WTC11 (cell line): ENCODE measurements at regions not wholly inside any gene's neighbourhood (a gene's known extent, or its start where the extent isn't known, plus 50 kb on each side); places are given as distances from the start of the nearest gene placed in this dataset.

Experiments
- ATAC-seq: fragments of 200-7000 bp; cut with Tn5 transposase; 2 replicates; pipeline ENCODE4 v1.10.0; 2021; ENCODE audit warnings: mild to moderate bottlenecking, moderate library complexity
- CTCF ChIA-PET: fragments of 300-600 bp; sonication (Branson Sonifier 250); formaldehyde crosslinking; loops from one replicate; lab custom pipeline; 2021; ENCODE audit warnings: antibody characterized with exemption; lab: Charles Lee
- POLR2A ChIA-PET: fragments of 350-600 bp; sonication (Branson Sonifier 250); formaldehyde crosslinking; loops from one replicate; lab custom pipeline; 2021; ENCODE audit warnings: antibody characterized with exemption; lab: Charles Lee
- DNase-seq: peaks from one replicate; pipeline ENCODE4 v3.0.0; 2021; ENCODE audit warnings: low spot score
- H3K27ac Mint-ChIP-seq: 2 replicates; pipeline ENCODE4 v1.8.0; 2021; ENCODE audit warnings: mixed read lengths
- H3K27me3 Mint-ChIP-seq: 2 replicates; pipeline ENCODE4 v1.8.0; 2021; ENCODE audit warnings: low read depth, mild to moderate bottlenecking, moderate library complexity, mixed read lengths
- H3K36me3 Mint-ChIP-seq: 2 replicates; pipeline ENCODE4 v1.8.0; 2021; ENCODE audit warnings: mixed read lengths
- H3K4me1 Mint-ChIP-seq: 2 replicates; pipeline ENCODE4 v1.8.0; 2022; ENCODE audit warnings: mixed read lengths
- H3K4me3 Mint-ChIP-seq: 2 replicates; pipeline ENCODE4 v1.8.0; 2021; ENCODE audit warnings: mild to moderate bottlenecking, moderate library complexity, mixed read lengths
- H3K9me3 Mint-ChIP-seq: 2 replicates; pipeline ENCODE4 v1.8.0; 2021; ENCODE audit warnings: mixed read lengths
- HMGA2 ChIP-seq: fragments of 250-450 bp; sonication (Bioruptor Pico); IDR thresholded peaks from 2 replicates; pipeline ENCODE4 v1.4.0; 2021; ENCODE audit warnings: mild to moderate bottlenecking, moderate library complexity
- NR2C2 ChIP-seq: sonication (generic); formaldehyde crosslinking; IDR thresholded peaks from 2 replicates; pipeline ENCODE4 v1.8.0; 2022; ENCODE audit warnings: mild to moderate bottlenecking, missing genetic modification reagents
- OVOL2 ChIP-seq: fragments of 250-450 bp; sonication (Bioruptor Pico); IDR thresholded peaks from 2 replicates; pipeline ENCODE4 v1.9.0; 2021; ENCODE audit warnings: mild to moderate bottlenecking, borderline replicate concordance
- PRRX2 ChIP-seq: fragments of 250-450 bp; sonication (Bioruptor Pico); IDR thresholded peaks from 2 replicates; pipeline ENCODE4 v1.8.0; 2021; ENCODE audit warnings: mild to moderate bottlenecking
- RELA ChIP-seq: sonication (generic); formaldehyde crosslinking; IDR thresholded peaks from 2 replicates; pipeline ENCODE4 v1.8.1; 2022; ENCODE audit warnings: missing genetic modification reagents, mild to moderate bottlenecking, borderline replicate concordance
- TEAD1 ChIP-seq: sonication (generic); formaldehyde crosslinking; IDR thresholded peaks from 2 replicates; pipeline ENCODE4 v1.8.0; 2022; ENCODE audit warnings: mild to moderate bottlenecking, missing genetic modification reagents
- TEAD4 ChIP-seq: sonication (generic); formaldehyde crosslinking; IDR thresholded peaks from 2 replicates; pipeline ENCODE4 v1.8.0; 2022; ENCODE audit warnings: mild to moderate bottlenecking, missing genetic modification reagents
- TP53 ChIP-seq: sonication (generic); formaldehyde crosslinking; IDR thresholded peaks from 2 replicates; pipeline ENCODE4 v1.8.1; 2023; ENCODE audit warnings: mild to moderate bottlenecking, missing genetic modification reagents
- ZNF121 ChIP-seq: sonication (generic); formaldehyde crosslinking; IDR thresholded peaks from 2 replicates; pipeline ENCODE4 v1.8.0; 2023; ENCODE audit warnings: missing genetic modification reagents
- ZNF671 ChIP-seq: fragments of 250-450 bp; sonication (Bioruptor Pico); IDR thresholded peaks from 2 replicates; pipeline ENCODE4 v1.8.0; 2021; ENCODE audit warnings: mild to moderate bottlenecking
- TF ChIP-seq, protein P1 (sequence below): sonication (generic); formaldehyde crosslinking; IDR thresholded peaks from 2 replicates; pipeline ENCODE4 v1.8.1; 2023; ENCODE audit warnings: mild to moderate bottlenecking, missing genetic modification reagents
- TF ChIP-seq, protein P2 (sequence below): sonication (generic); formaldehyde crosslinking; IDR thresholded peaks from 2 replicates; pipeline ENCODE4 v1.8.0; 2022; ENCODE audit warnings: mild to moderate bottlenecking, missing genetic modification reagents
- TF ChIP-seq, protein P3 (sequence below): sonication (generic); formaldehyde crosslinking; IDR thresholded peaks from 2 replicates; pipeline ENCODE4 v1.8.1; 2022; ENCODE audit warnings: missing genetic modification reagents, borderline replicate concordance
- TF ChIP-seq, protein P4 (sequence below): sonication (generic); formaldehyde crosslinking; conservative IDR thresholded peaks from 2 replicates; pipeline ENCODE4 v1.8.1; 2022; ENCODE audit warnings: mild to moderate bottlenecking, missing genetic modification reagents
- TF ChIP-seq, protein P5 (sequence below): sonication (generic); formaldehyde crosslinking; IDR thresholded peaks from 2 replicates; pipeline ENCODE4 v1.8.1; 2023; ENCODE audit warnings: mild to moderate bottlenecking, missing genetic modification reagents, moderate library complexity
- TF ChIP-seq, protein P6 (sequence below): sonication (generic); formaldehyde crosslinking; IDR thresholded peaks from 2 replicates; pipeline ENCODE4 v1.8.0; 2022; ENCODE audit warnings: mild to moderate bottlenecking, missing genetic modification reagents
- TF ChIP-seq, protein P7 (sequence below): sonication (generic); formaldehyde crosslinking; IDR thresholded peaks from 2 replicates; pipeline ENCODE4 v1.8.1; 2023; ENCODE audit warnings: mild to moderate bottlenecking, missing genetic modification reagents
- TF ChIP-seq, protein P8 (sequence below): sonication (generic); formaldehyde crosslinking; IDR thresholded peaks from 2 replicates; pipeline ENCODE4 v1.8.0; 2023; ENCODE audit warnings: missing genetic modification reagents
- TF ChIP-seq, protein P9 (sequence below): sonication (generic); formaldehyde crosslinking; IDR thresholded peaks from 2 replicates; pipeline ENCODE4 v1.8.1; 2022; ENCODE audit warnings: low read depth, mild to moderate bottlenecking, moderate library complexity, missing genetic modification reagents, borderline replicate concordance
- TF ChIP-seq, protein P10 (sequence below): sonication (generic); formaldehyde crosslinking; IDR thresholded peaks from 2 replicates; pipeline ENCODE4 v1.8.0; 2022; ENCODE audit warnings: mild to moderate bottlenecking, missing genetic modification reagents

DNA sequence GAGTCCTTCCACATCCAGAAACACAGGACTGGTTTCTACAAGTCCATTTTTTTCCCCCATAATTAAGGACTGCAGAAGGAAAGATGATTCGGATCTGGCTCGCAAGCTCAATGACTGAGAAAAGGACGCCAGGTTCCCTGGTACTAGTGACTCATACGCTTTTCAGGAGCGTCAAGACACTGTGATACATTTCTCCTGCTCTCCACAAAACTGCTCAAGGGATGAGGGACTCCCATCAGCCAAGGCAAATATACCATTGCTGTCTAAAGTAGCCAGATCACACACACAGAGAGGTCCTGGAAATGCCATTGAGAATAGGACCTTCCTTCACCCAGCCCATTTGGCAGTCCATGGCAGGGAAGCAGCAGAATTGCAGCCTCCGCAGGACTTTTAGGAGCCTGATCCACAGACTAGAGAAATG, 253.6 kb upstream of the IRF2BP2 start:
- ChIA-PET CTCF (interaction anchor here (1.2 kb wide), 1 partner anchor 364 kb away, joined by 3 read pairs; no protein-coding TSS in a partner anchor), POLR2A (no interaction called here)
- DNase-seq = no peak
- Mint-ChIP-seq H3K27me3 (no peaks in the 10 kb centered on the region), H3K36me3 (no peaks in the 10 kb centered on the region), H3K4me3 (no peak overlapping the region), H3K4me1 (no peaks in the 10 kb centered on the region; the same call in 1 of the 2 replicates), H3K27ac (no peak overlapping the region), H3K9me3 (peaks cover 6% of the 10 kb centered on the region; the same call in 1 of the 2 replicates)
- TF ChIP-seq, protein P1, sequence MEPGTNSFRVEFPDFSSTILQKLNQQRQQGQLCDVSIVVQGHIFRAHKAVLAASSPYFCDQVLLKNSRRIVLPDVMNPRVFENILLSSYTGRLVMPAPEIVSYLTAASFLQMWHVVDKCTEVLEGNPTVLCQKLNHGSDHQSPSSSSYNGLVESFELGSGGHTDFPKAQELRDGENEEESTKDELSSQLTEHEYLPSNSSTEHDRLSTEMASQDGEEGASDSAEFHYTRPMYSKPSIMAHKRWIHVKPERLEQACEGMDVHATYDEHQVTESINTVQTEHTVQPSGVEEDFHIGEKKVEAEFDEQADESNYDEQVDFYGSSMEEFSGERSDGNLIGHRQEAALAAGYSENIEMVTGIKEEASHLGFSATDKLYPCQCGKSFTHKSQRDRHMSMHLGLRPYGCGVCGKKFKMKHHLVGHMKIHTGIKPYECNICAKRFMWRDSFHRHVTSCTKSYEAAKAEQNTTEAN (CRISPR knock-in tag) = no peak
- TF ChIP-seq ZNF121 (CRISPR knock-in tag) (no peak), NR2C2 (CRISPR knock-in tag) (no peak), ZNF671 (CRISPR knock-in tag) (no peak), PRRX2 (CRISPR knock-in tag) (no peak), HMGA2 (no peak), OVOL2 (CRISPR knock-in tag) (no peak), TP53 (CRISPR knock-in tag) (no peak), TEAD1 (CRISPR knock-in tag) (no peak), TEAD4 (CRISPR knock-in tag) (no peak), RELA (CRISPR knock-in tag) (no peak)
- TF ChIP-seq, protein P2, sequence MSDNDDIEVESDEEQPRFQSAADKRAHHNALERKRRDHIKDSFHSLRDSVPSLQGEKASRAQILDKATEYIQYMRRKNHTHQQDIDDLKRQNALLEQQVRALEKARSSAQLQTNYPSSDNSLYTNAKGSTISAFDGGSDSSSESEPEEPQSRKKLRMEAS (CRISPR knock-in tag) = no peak
- TF ChIP-seq, protein P3, sequence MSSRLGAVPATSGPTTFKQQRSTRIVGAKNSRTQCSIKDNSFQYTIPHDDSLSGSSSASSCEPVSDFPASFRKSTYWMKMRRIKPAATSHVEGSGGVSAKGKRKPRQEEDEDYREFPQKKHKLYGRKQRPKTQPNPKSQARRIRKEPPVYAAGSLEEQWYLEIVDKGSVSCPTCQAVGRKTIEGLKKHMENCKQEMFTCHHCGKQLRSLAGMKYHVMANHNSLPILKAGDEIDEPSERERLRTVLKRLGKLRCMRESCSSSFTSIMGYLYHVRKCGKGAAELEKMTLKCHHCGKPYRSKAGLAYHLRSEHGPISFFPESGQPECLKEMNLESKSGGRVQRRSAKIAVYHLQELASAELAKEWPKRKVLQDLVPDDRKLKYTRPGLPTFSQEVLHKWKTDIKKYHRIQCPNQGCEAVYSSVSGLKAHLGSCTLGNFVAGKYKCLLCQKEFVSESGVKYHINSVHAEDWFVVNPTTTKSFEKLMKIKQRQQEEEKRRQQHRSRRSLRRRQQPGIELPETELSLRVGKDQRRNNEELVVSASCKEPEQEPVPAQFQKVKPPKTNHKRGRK = no peak
- TF ChIP-seq, protein P4, sequence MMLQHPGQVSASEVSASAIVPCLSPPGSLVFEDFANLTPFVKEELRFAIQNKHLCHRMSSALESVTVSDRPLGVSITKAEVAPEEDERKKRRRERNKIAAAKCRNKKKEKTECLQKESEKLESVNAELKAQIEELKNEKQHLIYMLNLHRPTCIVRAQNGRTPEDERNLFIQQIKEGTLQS (CRISPR knock-in tag) = no peak
- TF ChIP-seq, protein P5, sequence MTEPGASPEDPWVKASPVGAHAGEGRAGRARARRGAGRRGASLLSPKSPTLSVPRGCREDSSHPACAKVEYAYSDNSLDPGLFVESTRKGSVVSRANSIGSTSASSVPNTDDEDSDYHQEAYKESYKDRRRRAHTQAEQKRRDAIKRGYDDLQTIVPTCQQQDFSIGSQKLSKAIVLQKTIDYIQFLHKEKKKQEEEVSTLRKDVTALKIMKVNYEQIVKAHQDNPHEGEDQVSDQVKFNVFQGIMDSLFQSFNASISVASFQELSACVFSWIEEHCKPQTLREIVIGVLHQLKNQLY (CRISPR knock-in tag) = no peak
- TF ChIP-seq, protein P6, sequence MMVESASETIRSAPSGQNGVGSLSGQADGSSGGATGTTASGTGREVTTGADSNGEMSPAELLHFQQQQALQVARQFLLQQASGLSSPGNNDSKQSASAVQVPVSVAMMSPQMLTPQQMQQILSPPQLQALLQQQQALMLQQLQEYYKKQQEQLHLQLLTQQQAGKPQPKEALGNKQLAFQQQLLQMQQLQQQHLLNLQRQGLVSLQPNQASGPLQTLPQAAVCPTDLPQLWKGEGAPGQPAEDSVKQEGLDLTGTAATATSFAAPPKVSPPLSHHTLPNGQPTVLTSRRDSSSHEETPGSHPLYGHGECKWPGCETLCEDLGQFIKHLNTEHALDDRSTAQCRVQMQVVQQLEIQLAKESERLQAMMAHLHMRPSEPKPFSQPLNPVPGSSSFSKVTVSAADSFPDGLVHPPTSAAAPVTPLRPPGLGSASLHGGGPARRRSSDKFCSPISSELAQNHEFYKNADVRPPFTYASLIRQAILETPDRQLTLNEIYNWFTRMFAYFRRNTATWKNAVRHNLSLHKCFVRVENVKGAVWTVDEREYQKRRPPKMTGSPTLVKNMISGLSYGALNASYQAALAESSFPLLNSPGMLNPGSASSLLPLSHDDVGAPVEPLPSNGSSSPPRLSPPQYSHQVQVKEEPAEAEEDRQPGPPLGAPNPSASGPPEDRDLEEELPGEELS (CRISPR knock-in tag) = no peak
- TF ChIP-seq, protein P7, sequence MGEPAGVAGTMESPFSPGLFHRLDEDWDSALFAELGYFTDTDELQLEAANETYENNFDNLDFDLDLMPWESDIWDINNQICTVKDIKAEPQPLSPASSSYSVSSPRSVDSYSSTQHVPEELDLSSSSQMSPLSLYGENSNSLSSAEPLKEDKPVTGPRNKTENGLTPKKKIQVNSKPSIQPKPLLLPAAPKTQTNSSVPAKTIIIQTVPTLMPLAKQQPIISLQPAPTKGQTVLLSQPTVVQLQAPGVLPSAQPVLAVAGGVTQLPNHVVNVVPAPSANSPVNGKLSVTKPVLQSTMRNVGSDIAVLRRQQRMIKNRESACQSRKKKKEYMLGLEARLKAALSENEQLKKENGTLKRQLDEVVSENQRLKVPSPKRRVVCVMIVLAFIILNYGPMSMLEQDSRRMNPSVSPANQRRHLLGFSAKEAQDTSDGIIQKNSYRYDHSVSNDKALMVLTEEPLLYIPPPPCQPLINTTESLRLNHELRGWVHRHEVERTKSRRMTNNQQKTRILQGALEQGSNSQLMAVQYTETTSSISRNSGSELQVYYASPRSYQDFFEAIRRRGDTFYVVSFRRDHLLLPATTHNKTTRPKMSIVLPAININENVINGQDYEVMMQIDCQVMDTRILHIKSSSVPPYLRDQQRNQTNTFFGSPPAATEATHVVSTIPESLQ = no peak
- TF ChIP-seq, protein P8, sequence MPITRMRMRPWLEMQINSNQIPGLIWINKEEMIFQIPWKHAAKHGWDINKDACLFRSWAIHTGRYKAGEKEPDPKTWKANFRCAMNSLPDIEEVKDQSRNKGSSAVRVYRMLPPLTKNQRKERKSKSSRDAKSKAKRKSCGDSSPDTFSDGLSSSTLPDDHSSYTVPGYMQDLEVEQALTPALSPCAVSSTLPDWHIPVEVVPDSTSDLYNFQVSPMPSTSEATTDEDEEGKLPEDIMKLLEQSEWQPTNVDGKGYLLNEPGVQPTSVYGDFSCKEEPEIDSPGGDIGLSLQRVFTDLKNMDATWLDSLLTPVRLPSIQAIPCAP (CRISPR knock-in tag) = no peak
- TF ChIP-seq, protein P9, sequence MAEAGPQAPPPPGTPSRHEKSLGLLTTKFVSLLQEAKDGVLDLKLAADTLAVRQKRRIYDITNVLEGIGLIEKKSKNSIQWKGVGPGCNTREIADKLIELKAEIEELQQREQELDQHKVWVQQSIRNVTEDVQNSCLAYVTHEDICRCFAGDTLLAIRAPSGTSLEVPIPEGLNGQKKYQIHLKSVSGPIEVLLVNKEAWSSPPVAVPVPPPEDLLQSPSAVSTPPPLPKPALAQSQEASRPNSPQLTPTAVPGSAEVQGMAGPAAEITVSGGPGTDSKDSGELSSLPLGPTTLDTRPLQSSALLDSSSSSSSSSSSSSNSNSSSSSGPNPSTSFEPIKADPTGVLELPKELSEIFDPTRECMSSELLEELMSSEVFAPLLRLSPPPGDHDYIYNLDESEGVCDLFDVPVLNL (CRISPR knock-in tag) = no peak
- TF ChIP-seq, protein P10, sequence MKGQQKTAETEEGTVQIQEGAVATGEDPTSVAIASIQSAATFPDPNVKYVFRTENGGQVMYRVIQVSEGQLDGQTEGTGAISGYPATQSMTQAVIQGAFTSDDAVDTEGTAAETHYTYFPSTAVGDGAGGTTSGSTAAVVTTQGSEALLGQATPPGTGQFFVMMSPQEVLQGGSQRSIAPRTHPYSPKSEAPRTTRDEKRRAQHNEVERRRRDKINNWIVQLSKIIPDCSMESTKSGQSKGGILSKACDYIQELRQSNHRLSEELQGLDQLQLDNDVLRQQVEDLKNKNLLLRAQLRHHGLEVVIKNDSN (CRISPR knock-in tag) = no peak
- ATAC-seq = no peak
